GM12865 (cell line): ENCODE measurements at regions not wholly inside any gene's neighbourhood (a gene's known extent, or its start where the extent isn't known, plus 50 kb on each side); places are given as distances from the start of the nearest gene placed in this dataset.

Experiments used
- DNase-seq: peaks from one replicate; pipeline ENCODE4 v3.0.0; 2010; ENCODE audit warnings: low read depth
- H3K4me3 ChIP-seq: 2 replicates; pipeline ENCODE4 v1.5.1; 2011; ENCODE audit warnings: mild to moderate bottlenecking, low read depth, low read length, control low read depth
- TF ChIP-seq, protein P1 (sequence below): IDR thresholded peaks from 2 replicates; pipeline ENCODE4 v1.5.1; 2011; ENCODE audit warnings: low read length, control low read depth, low read depth, inconsistent platforms; ENCODE audit not compliant: insufficient read depth; ENCODE audit errors: missing control alignments

GRCh38 chr15:87566236-87566635, 690.3 kb downstream of the NTRK3 start:
- DNase-seq = no peak
- no peak overlapping the region for H3K4me3 ChIP-seq
- TF ChIP-seq, protein P1, sequence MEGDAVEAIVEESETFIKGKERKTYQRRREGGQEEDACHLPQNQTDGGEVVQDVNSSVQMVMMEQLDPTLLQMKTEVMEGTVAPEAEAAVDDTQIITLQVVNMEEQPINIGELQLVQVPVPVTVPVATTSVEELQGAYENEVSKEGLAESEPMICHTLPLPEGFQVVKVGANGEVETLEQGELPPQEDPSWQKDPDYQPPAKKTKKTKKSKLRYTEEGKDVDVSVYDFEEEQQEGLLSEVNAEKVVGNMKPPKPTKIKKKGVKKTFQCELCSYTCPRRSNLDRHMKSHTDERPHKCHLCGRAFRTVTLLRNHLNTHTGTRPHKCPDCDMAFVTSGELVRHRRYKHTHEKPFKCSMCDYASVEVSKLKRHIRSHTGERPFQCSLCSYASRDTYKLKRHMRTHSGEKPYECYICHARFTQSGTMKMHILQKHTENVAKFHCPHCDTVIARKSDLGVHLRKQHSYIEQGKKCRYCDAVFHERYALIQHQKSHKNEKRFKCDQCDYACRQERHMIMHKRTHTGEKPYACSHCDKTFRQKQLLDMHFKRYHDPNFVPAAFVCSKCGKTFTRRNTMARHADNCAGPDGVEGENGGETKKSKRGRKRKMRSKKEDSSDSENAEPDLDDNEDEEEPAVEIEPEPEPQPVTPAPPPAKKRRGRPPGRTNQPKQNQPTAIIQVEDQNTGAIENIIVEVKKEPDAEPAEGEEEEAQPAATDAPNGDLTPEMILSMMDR = no peak

DNA sequence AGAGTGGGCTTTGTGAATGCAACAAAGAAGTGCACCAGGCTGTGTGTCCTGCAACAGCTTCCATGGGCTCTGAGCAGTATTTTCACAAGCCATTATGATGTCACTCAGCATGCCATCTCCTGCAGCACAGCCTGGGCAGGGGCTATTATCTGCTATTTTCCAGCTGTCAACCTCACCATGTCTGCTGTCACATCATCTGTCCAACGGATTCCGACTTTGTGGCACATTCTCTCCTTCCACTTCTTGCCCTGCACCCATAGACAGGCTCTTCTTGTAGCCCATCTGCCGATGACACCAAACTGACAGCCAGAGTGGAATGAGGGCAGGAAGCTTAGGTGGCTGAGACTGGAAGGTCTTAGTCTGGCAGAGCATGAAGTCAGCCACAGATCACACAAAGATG, 691.9 kb downstream of the NTRK3 start:
- DNase-seq = no peak
- H3K4me3 ChIP-seq = no peak overlapping the region
- TF ChIP-seq, protein P1 = no peak

- no peak for DNase-seq
- H3K4me3 ChIP-seq = no peak overlapping the region
- TF ChIP-seq, protein P1 = no peak
These were observed 692.7 kb downstream of the NTRK3 start for GRCh38 chr15:87563869-87564268.

- no peak for DNase-seq
- no peak overlapping the region for H3K4me3 ChIP-seq
- TF ChIP-seq, protein P1 = no peak
These were observed 694.3 kb downstream of the NTRK3 start for GRCh38 chr15:87562203-87562602.

DNA sequence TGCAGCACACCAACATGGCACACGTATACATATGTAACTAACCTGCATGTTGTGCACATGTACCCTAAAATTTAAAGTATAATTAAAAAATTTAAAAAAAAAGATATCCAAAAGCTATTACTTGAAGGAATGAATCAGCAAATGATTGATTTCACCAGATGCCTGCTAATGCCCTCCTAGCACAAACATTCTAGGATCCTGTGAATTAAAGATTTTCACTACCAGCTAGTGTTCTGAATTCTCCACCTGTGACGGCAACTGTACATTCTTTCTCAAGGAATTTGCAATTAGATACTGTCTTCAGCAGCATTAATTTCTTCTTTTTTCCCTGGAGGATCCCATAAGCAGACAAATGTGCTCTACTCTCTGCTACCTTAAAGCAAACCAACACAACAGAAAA, 694.9 kb downstream of the NTRK3 start:
- TF ChIP-seq, protein P1 = no peak
- DNase-seq = no peak
- H3K4me3 ChIP-seq = no peak overlapping the region

DNA sequence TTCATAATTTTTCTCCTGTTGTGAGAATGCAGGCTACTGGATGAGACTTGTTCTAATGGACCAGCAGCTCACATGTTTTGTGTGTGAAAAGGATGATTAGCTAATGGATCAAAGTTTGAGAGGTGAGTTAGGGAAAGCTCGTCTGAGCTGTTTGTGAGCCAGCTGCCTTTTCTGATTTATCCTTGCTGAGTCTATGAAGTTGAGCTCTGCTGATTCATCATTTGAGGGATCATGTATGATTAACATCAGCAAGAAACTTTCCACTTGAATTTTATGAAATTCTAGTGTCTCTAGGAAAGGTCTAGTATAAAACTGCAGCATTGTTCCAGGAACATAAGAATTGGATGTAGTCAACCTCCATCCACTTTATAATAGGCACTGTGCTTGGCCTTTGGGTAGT, 698.7 kb downstream of the NTRK3 start:
- H3K4me3 ChIP-seq = no peak overlapping the region
- TF ChIP-seq, protein P1 = no peak
- DNase-seq = no peak

- TF ChIP-seq, protein P1 = no peak
- no peak for DNase-seq
- H3K4me3 ChIP-seq = no peak overlapping the region
These were observed 699.7 kb downstream of the NTRK3 start for GRCh38 chr15:87556886-87557285.
